IMR-90 (cell line): ENCODE measurements at regions not wholly inside any gene's neighbourhood (a gene's known extent, or its start where the extent isn't known, plus 50 kb on each side); places are given as distances from the start of the nearest gene placed in this dataset.

ENCODE experiments used
- ATAC-seq: fragments of 200-7000 bp; cut with Tn5 transposase; 2 replicates; pipeline ENCODE4 v1.9.1; 2020; ENCODE audit warnings: low read depth, mild to moderate bottlenecking, moderate library complexity
- BruUV-seq: library from RNA; stranded (reverse); fragments of 400-500 nt; replicated peaks from 2 replicates; lab custom pipeline; 2021; lab: Mats Ljungman, UMichigan
- CTCF ChIA-PET: fragments of 300-600 bp; formaldehyde crosslinking; extraction: SDS; loops from one replicate; lab custom pipeline; 2021; ENCODE audit warnings: antibody characterized with exemption; lab: Yijun Ruan, JAX
- POLR2A ChIA-PET: fragments of 300-600 bp; sonication (Branson Sonifier 250); formaldehyde crosslinking; loops from one replicate; lab custom pipeline; 2022; ENCODE audit warnings: antibody characterized with exemption; ENCODE audit not compliant: unreplicated experiment; lab: Charles Lee
- DNase-seq: peaks from one replicate; pipeline ENCODE4 v3.0.0; 2013
- H2AFZ ChIP-seq: replicated peaks from 2 replicates; pipeline ENCODE3; 2013; ENCODE audit warnings: low read length, mild to moderate bottlenecking; ENCODE audit not compliant: poor library complexity
- H2AK5ac ChIP-seq: 2 replicates; pipeline ENCODE4 v1.6.1; 2013; ENCODE audit warnings: low read depth, low read length, inconsistent platforms
- H2AK9ac ChIP-seq: replicated peaks from 2 replicates; pipeline ENCODE3; 2013; ENCODE audit warnings: mild to moderate bottlenecking, low read depth, low read length, moderate library complexity; ENCODE audit not compliant: poor library complexity
- H2BK120ac ChIP-seq: 2 replicates; pipeline ENCODE4 v1.6.1; 2013; ENCODE audit warnings: low read depth, low read length, inconsistent platforms
- H2BK15ac ChIP-seq: 3 replicates; pipeline ENCODE4 v1.6.1; 2013; ENCODE audit warnings: low read depth, low read length, inconsistent platforms
- H2BK20ac ChIP-seq: 2 replicates; pipeline ENCODE4 v1.6.1; 2013; ENCODE audit warnings: low read depth, mild to moderate bottlenecking, inconsistent platforms, low read length, moderate library complexity
- H2BK5ac ChIP-seq: 2 replicates; pipeline ENCODE4 v1.6.1; 2013; ENCODE audit warnings: mild to moderate bottlenecking, low read depth, low read length, inconsistent platforms; ENCODE audit not compliant: poor library complexity, severe bottlenecking
- H3K14ac ChIP-seq: replicated peaks from 2 replicates; pipeline ENCODE4 v1.6.1; 2013; ENCODE audit warnings: low read depth, low read length, inconsistent platforms
- H3K18ac ChIP-seq: 2 replicates; pipeline ENCODE4 v1.6.1; 2013; ENCODE audit warnings: low read depth, low read length, control low read depth
- H3K23ac ChIP-seq: 2 replicates; pipeline ENCODE4 v1.6.1; 2013; ENCODE audit warnings: low read depth, low read length, inconsistent platforms
- H3K27ac ChIP-seq: 2 replicates; pipeline ENCODE4 v1.5.1; 2013; ENCODE audit warnings: mild to moderate bottlenecking, control low read depth, low read length; ENCODE audit not compliant: insufficient read depth
- H3K27me3 ChIP-seq: 2 replicates; pipeline ENCODE4 v1.6.1; 2013; ENCODE audit warnings: low read length; ENCODE audit not compliant: control insufficient read depth, insufficient read depth
- H3K36me3 ChIP-seq: 2 replicates; pipeline ENCODE4 v1.6.1; 2013; ENCODE audit warnings: low read length, mixed read lengths; ENCODE audit not compliant: control insufficient read depth, insufficient read depth
- H3K4ac ChIP-seq: 2 replicates; pipeline ENCODE4 v1.6.1; 2013; ENCODE audit warnings: low read depth, low read length, inconsistent platforms
- H3K4me1 ChIP-seq: 2 replicates; pipeline ENCODE4 v1.6.1; 2013; ENCODE audit warnings: low read length, mixed read lengths; ENCODE audit not compliant: control insufficient read depth, insufficient read depth
- H3K4me2 ChIP-seq: 2 replicates; pipeline ENCODE4 v1.6.1; 2013; ENCODE audit warnings: low read depth, mild to moderate bottlenecking, control low read depth, low read length, moderate library complexity
- H3K4me3 ChIP-seq: 2 replicates; pipeline ENCODE4 v1.5.1; 2013; ENCODE audit warnings: low read depth, mild to moderate bottlenecking, control low read depth, low read length, moderate library complexity; ENCODE audit not compliant: insufficient read depth
- H3K56ac ChIP-seq: 2 replicates; pipeline ENCODE4 v1.6.1; 2013; ENCODE audit warnings: low read length, inconsistent platforms; ENCODE audit not compliant: insufficient read depth; ENCODE audit errors: extremely low read depth
- H3K79me1 ChIP-seq, 2 experiments: 2 replicates each; pipeline ENCODE4 v1.6.1; 2013; ENCODE audit warnings: low read length in 2 of 2, inconsistent platforms in 1 of 2, low read depth in 1 of 2
- H3K9ac ChIP-seq: 2 replicates; pipeline ENCODE4 v1.6.1; 2013; ENCODE audit warnings: low read depth, low read length, control low read depth
- H3K9me1 ChIP-seq: 2 replicates; pipeline ENCODE4 v1.6.1; 2013; ENCODE audit warnings: low read length, inconsistent platforms; ENCODE audit not compliant: insufficient read depth
- H3K9me3 ChIP-seq: 2 replicates; pipeline ENCODE4 v1.6.1; 2013; ENCODE audit warnings: low read length; ENCODE audit not compliant: control insufficient read depth, insufficient read depth
- H4K20me1 ChIP-seq: 2 replicates; pipeline ENCODE4 v1.6.1; 2013; ENCODE audit warnings: low read length, inconsistent platforms; ENCODE audit not compliant: insufficient read depth
- H4K5ac ChIP-seq: 2 replicates; pipeline ENCODE4 v1.6.1; 2013; ENCODE audit warnings: mild to moderate bottlenecking, low read depth, low read length, control low read depth
- H4K8ac ChIP-seq, 2 experiments: 2 replicates each; pipeline ENCODE4 v1.6.1; 2013; ENCODE audit warnings: low read depth in 2 of 2, low read length in 2 of 2, control low read depth in 1 of 2, inconsistent platforms in 1 of 2
- H4K91ac ChIP-seq: 2 replicates; pipeline ENCODE4 v1.6.1; 2013; ENCODE audit warnings: low read depth, low read length, inconsistent platforms; ENCODE audit not compliant: insufficient read depth
- MXI1 ChIP-seq: IDR thresholded peaks from 2 replicates; pipeline ENCODE4 v1.6.1; 2012; ENCODE audit warnings: low read depth, mild to moderate bottlenecking, low read length, moderate library complexity, borderline replicate concordance
- NFE2L2 ChIP-seq: fragments of 150-350 bp; IDR thresholded peaks from 2 replicates; pipeline ENCODE4 v1.6.1; 2016; ENCODE audit warnings: low read depth, mild to moderate bottlenecking, low read length
- RCOR1 ChIP-seq: IDR thresholded peaks from 2 replicates; pipeline ENCODE4 v1.6.1; 2012; ENCODE audit warnings: mild to moderate bottlenecking, low read length, improper control_type of control experiment; ENCODE audit not compliant: insufficient replicate concordance
- WGBS, 2 experiments: methylation state at CpG; one replicate each; pipeline versions ENCODE4 v1.1.5 to v1.1.7; 2013; ENCODE audit warnings: missing lambda C conversion rate in 2 of 2; ENCODE audit not compliant: insufficient read length in 1 of 2; ENCODE audit errors: extremely low coverage in 2 of 2; 5-methylcytosine and 5-hydroxymethylcytosine counted together
- dilution Hi-C: fragments of 300-500 bp; cut with HindIII; formaldehyde crosslinking; loops from one replicate; pipeline ENCODE4 v1.14.3; 2018; ENCODE audit warnings: low sequenced_read_pairs; ENCODE audit not compliant: unreplicated experiment
- in situ Hi-C: fragments of 300-500 bp; cut with MboI; formaldehyde crosslinking; loops from 3 replicates; pipeline ENCODE4 v1.14.3; 2019; ENCODE audit warnings: low sequenced_read_pairs, inconsistent platforms, mixed read lengths
- intact Hi-C: fragments of 100-400 bp; cut with micrococcal nuclease; formaldehyde crosslinking; loops from 2 replicates; pipeline ENCODE4 v1.10.0; 2022

GRCh38 chr7:91518058-91518457 lies 253.8 kb downstream of the FZD1 start:
- no peaks in the 10 kb centered on the region for H3K79me1 ChIP-seq
- H3K9me1 ChIP-seq, result no peaks in the 10 kb centered on the region
- no peak overlapping the region for H3K4me3 ChIP-seq
- no peaks in the 10 kb centered on the region for H4K20me1 ChIP-seq
- no peak overlapping the region for H2BK5ac ChIP-seq
- H2BK20ac ChIP-seq, result no peak overlapping the region
- DNase-seq, result no peak
- ChIA-PET POLR2A (no interaction called here), CTCF (no interaction called here)
- dilution Hi-C loops, result no loop called here
- H2AK9ac ChIP-seq, result no peak overlapping the region
- no peak overlapping the region for H2BK120ac ChIP-seq
- ATAC-seq, result no peak
- H3K9me3 ChIP-seq, result no peaks in the 10 kb centered on the region
- H4K5ac ChIP-seq, result no peak overlapping the region
- no peak overlapping the region for H3K9ac ChIP-seq
- no peak overlapping the region for H3K23ac ChIP-seq
- H2AFZ ChIP-seq, result no peak overlapping the region
- no peak overlapping the region for H3K4ac ChIP-seq
- no peak overlapping the region for H4K8ac ChIP-seq
- H3K14ac ChIP-seq, result no peak overlapping the region
- no peaks in the 10 kb centered on the region for H3K4me1 ChIP-seq
- no peak overlapping the region for H3K18ac ChIP-seq
- H4K91ac ChIP-seq, result no peak overlapping the region
- no peak overlapping the region for H2AK5ac ChIP-seq
- no peak overlapping the region for H3K4me2 ChIP-seq
- no CpG with 5 or more reads among the region's 1 CpG for WGBS, 2 experiments
- H3K27me3 ChIP-seq, result no peaks in the 10 kb centered on the region; the same call in 1 of the 2 replicates
- no peak overlapping the region for H3K27ac ChIP-seq
- BruUV-seq, result no TSS peak
- in situ Hi-C loops, result no loop called here
- TF ChIP-seq NFE2L2, result no peak
- no peak for TF ChIP-seq MXI1
- TF ChIP-seq RCOR1, result no peak
- no peak overlapping the region for H2BK15ac ChIP-seq
- H3K56ac ChIP-seq, result no peak overlapping the region
- no peaks in the 10 kb centered on the region for H3K36me3 ChIP-seq
- intact Hi-C loops, result no loop called here
